Sigmoid colon (tissue), 4 donors: ENCODE measurements at regions not wholly inside any gene's neighbourhood (a gene's known extent, or its start where the extent isn't known, plus 50 kb on each side); places are given as distances from the start of the nearest gene placed in this dataset.

Experiments used
- EP300 ChIP-seq, 4 donors: sonication (generic); formaldehyde crosslinking; IDR thresholded peaks; one replicate each; pipeline ENCODE4 v1.6.1; 2017; ENCODE audit warnings: antibody characterized with exemption in 4 of 4
- TF ChIP-seq, protein P1 (sequence below), 4 experiments: fragments of 450-650 bp in 3 of 4; fragments of 200-600 bp in 1 of 4; IDR thresholded peaks; one replicate each; pipeline ENCODE4 v1.5.1; 2016 to 2019; ENCODE audit warnings: antibody characterized with exemption in 4 of 4, mild to moderate bottlenecking in 3 of 4, moderate library complexity in 2 of 4

GRCh38 chr15:68510558-68510957 lies 68.2 kb upstream of the CORO2B start:
- TF ChIP-seq, protein P1, sequence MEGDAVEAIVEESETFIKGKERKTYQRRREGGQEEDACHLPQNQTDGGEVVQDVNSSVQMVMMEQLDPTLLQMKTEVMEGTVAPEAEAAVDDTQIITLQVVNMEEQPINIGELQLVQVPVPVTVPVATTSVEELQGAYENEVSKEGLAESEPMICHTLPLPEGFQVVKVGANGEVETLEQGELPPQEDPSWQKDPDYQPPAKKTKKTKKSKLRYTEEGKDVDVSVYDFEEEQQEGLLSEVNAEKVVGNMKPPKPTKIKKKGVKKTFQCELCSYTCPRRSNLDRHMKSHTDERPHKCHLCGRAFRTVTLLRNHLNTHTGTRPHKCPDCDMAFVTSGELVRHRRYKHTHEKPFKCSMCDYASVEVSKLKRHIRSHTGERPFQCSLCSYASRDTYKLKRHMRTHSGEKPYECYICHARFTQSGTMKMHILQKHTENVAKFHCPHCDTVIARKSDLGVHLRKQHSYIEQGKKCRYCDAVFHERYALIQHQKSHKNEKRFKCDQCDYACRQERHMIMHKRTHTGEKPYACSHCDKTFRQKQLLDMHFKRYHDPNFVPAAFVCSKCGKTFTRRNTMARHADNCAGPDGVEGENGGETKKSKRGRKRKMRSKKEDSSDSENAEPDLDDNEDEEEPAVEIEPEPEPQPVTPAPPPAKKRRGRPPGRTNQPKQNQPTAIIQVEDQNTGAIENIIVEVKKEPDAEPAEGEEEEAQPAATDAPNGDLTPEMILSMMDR (IDR thresholded peaks at IDR 0.05) = no peak
- no peak for TF ChIP-seq EP300 (IDR thresholded peaks at IDR 0.05)
